Femur (tissue), 1 donor: ENCODE measurements at regions not wholly inside any gene's neighbourhood (a gene's known extent, or its start where the extent isn't known, plus 50 kb on each side); places are given as distances from the start of the nearest gene placed in this dataset.
"Not testable (repeated sequence)": the region's sequence is repeated elsewhere in the genome, so short reads cannot be mapped to it uniquely, and the experiment has no call there.

Experiments
- DNase-seq: peaks from one replicate; pipeline ENCODE4 v3.0.0-alpha.2; 2017

DNA sequence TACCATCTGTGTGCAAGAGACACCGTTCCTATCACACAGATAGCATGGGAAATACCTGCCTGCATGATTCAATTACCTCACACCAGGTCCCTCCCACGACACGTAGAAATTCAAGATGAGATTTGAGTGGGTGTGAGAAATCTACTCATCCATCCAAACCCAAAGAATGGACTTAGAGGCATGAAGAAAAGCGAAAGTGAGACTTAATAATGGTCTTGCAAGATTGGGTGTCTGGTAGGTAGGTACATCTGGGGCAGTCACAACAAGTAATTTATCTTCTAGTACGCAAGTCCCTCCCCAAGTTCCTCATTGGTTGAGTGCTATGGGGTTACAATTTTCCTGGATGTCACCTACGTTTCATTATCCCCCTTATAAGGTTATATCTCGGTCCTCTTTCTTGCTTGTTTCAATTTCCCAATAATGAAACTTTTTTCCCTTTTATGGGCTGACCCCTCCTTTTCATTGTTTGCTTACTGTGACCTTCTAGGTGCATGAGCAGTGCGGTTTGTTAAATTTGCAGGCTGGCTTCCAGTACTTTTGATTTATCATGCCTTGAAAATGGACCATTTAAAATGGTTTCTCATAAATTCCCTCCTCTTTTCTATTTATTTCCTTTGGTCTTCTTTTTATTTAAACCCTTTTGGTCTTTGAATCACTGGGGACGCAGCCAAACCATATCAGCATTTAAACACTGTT lies 63.1 kb upstream of the ZNF658 start:
- not testable (repeated sequence) for DNase-seq
